ENCODE measurements at regions not wholly inside any gene's neighbourhood (a gene's known extent, or its start where the extent isn't known, plus 50 kb on each side); places are given as distances from the start of the nearest gene placed in this dataset.
"Not testable (repeated sequence)": the region's sequence is repeated elsewhere in the genome, so short reads cannot be mapped to it uniquely, and the experiment has no call there.

DNA sequence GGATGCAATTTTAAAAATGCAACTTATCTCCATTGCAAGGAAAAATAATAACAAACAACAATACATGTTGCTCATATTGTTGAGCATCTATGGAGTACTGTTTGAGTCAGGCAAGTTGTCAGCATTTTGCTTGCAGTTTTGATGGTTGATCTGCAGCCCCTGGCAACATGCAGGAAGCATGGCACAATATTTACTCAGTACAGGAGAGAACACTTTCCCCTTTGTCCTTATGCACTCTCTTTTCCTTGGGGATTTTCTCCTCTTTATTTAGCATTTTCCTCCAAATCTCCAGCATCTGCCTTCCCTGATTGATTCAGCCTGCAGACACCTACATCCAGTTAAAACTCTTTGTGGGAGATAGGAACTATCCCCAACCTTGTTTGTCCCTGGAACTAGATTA is 620.5 kb upstream of the LRRN3 start:
- Histone ChIP-seq H3K27me3 (ENCODE audit: insufficient read depth, low read length) (no peaks in the 10 kb centered on the region), H3K27ac (ENCODE audit: low read depth, low read length) (no peak overlapping the region), H3K4me3 (ENCODE audit: low read depth, low read length) (no peak overlapping the region), H3K79me2 (ENCODE audit: control insufficient read depth, insufficient read depth, low read length, unreplicated experiment) (no peaks in the 10 kb centered on the region), H3K36me3 (ENCODE audit: insufficient read depth, low read length) (no peaks in the 10 kb centered on the region), H3K4me1 (ENCODE audit: control insufficient read depth, insufficient read depth, low read length, unreplicated experiment) (no peaks in the 10 kb centered on the region), H2AFZ (ENCODE audit: low read length, unreplicated experiment) (no peak overlapping the region)

DNA sequence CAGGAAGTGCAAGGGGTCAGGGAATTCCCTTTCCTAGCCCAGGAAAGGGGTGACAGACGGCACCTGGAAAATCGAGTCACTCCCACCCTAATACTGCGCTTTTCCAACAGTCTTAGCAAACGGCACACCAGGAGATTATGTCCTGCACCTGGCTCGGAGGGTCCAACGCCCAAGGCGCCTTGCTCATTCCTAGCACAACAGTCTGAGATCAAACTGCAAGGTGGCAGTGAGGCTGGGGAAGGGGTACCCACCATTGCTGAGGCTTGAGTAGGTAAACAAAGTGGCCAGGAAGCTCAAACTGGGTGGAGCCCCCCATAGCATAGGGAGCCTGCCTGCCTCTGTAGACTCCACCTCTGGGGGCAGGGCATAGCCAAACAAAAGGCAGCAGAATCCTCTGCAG is 618.5 kb upstream of the LRRN3 start:
- H3K79me2 ChIP-seq (ENCODE audit: control insufficient read depth, insufficient read depth, low read length, unreplicated experiment); H3K4me3 ChIP-seq (ENCODE audit: low read depth, low read length); H3K27me3 ChIP-seq (ENCODE audit: insufficient read depth, low read length); H2AFZ ChIP-seq (ENCODE audit: low read length, unreplicated experiment); H3K4me1 ChIP-seq (ENCODE audit: control insufficient read depth, insufficient read depth, low read length, unreplicated experiment); H3K36me3 ChIP-seq (ENCODE audit: insufficient read depth, low read length); H3K27ac ChIP-seq (ENCODE audit: low read depth, low read length): not testable (repeated sequence)

DNA sequence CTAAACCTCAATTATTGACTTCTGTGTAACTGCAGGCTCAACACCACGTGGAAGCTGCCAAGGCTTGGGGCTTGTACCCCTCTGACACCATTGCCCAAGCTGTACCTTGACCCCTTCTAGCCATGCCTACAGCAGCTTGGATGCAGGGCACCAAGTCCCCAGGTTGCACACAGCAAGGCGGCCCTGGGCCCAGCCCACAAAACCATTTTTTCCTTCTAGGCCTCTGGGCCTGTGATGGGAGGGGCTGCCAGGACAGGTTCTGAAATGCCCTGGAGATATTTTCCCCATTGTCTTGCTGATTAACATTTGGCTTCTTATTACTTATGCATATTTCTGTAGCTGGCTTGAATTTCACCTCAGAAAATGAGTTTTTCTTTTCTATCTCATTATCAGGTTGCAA is 610.0 kb upstream of the LRRN3 start:
- H2AFZ ChIP-seq (ENCODE audit: low read length, unreplicated experiment): no peak overlapping the region
- H3K36me3 ChIP-seq (ENCODE audit: insufficient read depth, low read length): no peaks in the 10 kb centered on the region
- H3K4me1 ChIP-seq (ENCODE audit: control insufficient read depth, insufficient read depth, low read length, unreplicated experiment): no peaks in the 10 kb centered on the region
- no peak overlapping the region for H3K4me3 ChIP-seq (ENCODE audit: low read depth, low read length)
- H3K79me2 ChIP-seq (ENCODE audit: control insufficient read depth, insufficient read depth, low read length, unreplicated experiment): no peaks in the 10 kb centered on the region
- no peaks in the 10 kb centered on the region for H3K27me3 ChIP-seq (ENCODE audit: insufficient read depth, low read length)
- H3K27ac ChIP-seq (ENCODE audit: low read depth, low read length): no peak overlapping the region

DNA sequence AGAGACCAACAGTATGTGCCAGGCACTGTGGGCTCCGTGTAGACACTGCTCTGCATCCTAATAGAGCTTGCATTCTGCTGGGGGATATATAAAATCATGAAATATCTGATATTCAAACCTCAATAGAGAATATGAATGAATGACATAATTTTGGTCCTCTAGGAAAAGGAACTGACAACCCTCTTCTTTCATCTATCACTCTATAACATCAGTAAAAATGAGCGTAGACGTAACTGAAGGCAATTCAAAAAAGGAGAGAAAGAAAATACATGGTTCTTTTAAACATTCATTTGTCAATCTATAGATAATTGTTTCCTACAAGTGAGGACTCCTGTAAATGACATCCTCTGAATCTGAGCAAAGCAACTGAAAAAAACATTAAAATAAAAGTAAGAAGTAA is 607.4 kb upstream of the LRRN3 start:
- H3K79me2 ChIP-seq (ENCODE audit: control insufficient read depth, insufficient read depth, low read length, unreplicated experiment): no peaks in the 10 kb centered on the region

DNA sequence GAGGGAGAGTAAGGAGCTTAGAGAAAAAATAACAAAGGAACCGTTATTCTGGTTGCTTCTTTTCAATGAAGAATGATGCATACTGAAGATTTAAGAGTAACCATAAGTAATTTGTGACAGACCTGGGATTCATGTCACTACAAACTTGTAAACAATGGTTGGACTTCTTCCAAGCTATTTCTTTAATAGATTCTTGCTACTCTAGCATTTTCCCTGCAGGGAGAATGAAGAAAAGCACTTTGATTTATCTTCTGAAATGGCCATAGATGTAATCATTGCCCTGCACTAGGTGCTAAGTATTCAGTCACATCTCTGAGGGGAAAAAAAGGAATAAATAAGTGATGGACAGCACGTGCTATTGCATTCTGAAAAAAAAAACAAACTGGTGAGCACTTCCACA is 606.6 kb upstream of the LRRN3 start:
- Histone ChIP-seq H3K79me2 (ENCODE audit: control insufficient read depth, insufficient read depth, low read length, unreplicated experiment) (no peaks in the 10 kb centered on the region), H2AFZ (ENCODE audit: low read length, unreplicated experiment) (no peak overlapping the region), H3K4me3 (ENCODE audit: low read depth, low read length) (no peak overlapping the region), H3K36me3 (ENCODE audit: insufficient read depth, low read length) (no peaks in the 10 kb centered on the region), H3K27me3 (ENCODE audit: insufficient read depth, low read length) (no peaks in the 10 kb centered on the region), H3K27ac (ENCODE audit: low read depth, low read length) (no peak overlapping the region), H3K4me1 (ENCODE audit: control insufficient read depth, insufficient read depth, low read length, unreplicated experiment) (no peaks in the 10 kb centered on the region)

More for the DNA sequence above, 607.4 kb upstream of the LRRN3 start:
- Histone ChIP-seq H3K4me1 (ENCODE audit: control insufficient read depth, insufficient read depth, low read length, unreplicated experiment) (no peaks in the 10 kb centered on the region), H3K27me3 (ENCODE audit: insufficient read depth, low read length) (no peaks in the 10 kb centered on the region), H2AFZ (ENCODE audit: low read length, unreplicated experiment) (no peak overlapping the region), H3K27ac (ENCODE audit: low read depth, low read length) (no peak overlapping the region), H3K4me3 (ENCODE audit: low read depth, low read length) (no peak overlapping the region), H3K36me3 (ENCODE audit: insufficient read depth, low read length) (no peaks in the 10 kb centered on the region)

DNA sequence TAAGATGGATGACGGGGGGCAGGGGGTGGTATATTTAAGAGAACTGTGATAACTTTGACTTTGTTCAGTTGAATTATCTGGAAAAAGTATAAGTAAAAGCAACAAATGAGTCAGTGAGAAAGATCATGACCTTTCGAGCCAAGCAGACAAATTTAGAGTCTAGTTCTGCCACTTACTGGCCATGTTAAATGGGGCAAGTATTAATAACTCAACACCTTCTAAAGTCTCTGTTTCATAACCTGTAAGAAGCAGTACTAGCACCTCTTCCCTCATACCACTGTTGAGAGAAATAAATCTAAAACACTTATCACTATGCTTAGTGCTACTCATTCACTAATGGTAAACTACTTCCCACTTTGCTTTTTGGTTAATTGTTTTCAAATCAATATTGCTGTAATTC is 604.4 kb upstream of the LRRN3 start:
- H3K79me2 ChIP-seq (ENCODE audit: control insufficient read depth, insufficient read depth, low read length, unreplicated experiment): no peaks in the 10 kb centered on the region
- H3K4me1 ChIP-seq (ENCODE audit: control insufficient read depth, insufficient read depth, low read length, unreplicated experiment): no peaks in the 10 kb centered on the region
- H3K27me3 ChIP-seq (ENCODE audit: insufficient read depth, low read length): no peaks in the 10 kb centered on the region
- H3K4me3 ChIP-seq (ENCODE audit: low read depth, low read length): no peak overlapping the region
- no peaks in the 10 kb centered on the region for H3K36me3 ChIP-seq (ENCODE audit: insufficient read depth, low read length)
- H3K27ac ChIP-seq (ENCODE audit: low read depth, low read length): no peak overlapping the region
- no peak overlapping the region for H2AFZ ChIP-seq (ENCODE audit: low read length, unreplicated experiment)

DNA sequence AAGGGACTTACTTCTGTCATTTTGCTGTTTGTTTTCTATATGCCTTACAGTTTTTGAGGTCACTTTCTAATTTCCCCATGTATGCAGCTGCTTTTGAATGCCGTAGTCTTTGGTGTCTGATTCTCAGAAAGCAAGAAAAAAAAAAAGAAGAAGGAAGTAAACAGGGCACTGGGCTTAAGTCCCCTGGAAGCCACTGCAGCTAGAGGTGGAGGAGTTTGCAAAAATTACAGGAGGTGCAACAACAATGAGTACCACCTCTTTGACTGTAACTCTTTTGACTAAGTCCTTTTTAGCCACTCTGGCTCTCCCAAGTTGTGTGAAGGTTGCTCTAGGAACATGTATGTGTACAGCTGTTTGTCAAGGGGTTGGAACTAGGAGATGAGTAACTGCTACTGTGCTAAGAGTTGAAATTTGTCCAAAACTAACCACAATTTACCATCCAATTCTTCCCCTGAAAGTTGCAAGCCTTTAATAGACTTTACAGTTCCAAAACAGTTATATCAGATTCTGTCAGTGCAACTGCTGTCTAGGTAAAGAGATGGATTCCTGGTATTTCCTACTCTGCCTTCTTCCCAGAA is 588.0 kb upstream of the LRRN3 start:
- H3K79me2 ChIP-seq (ENCODE audit: control insufficient read depth, insufficient read depth, low read length, unreplicated experiment): no peaks in the 10 kb centered on the region
- H3K36me3 ChIP-seq (ENCODE audit: insufficient read depth, low read length): no peaks in the 10 kb centered on the region
- H3K4me1 ChIP-seq (ENCODE audit: control insufficient read depth, insufficient read depth, low read length, unreplicated experiment): no peaks in the 10 kb centered on the region
- H3K27me3 ChIP-seq (ENCODE audit: insufficient read depth, low read length): no peaks in the 10 kb centered on the region
- no peak overlapping the region for H3K27ac ChIP-seq (ENCODE audit: low read depth, low read length)
- no peak overlapping the region for H2AFZ ChIP-seq (ENCODE audit: low read length, unreplicated experiment)
- no peak overlapping the region for H3K4me3 ChIP-seq (ENCODE audit: low read depth, low read length)

DNA sequence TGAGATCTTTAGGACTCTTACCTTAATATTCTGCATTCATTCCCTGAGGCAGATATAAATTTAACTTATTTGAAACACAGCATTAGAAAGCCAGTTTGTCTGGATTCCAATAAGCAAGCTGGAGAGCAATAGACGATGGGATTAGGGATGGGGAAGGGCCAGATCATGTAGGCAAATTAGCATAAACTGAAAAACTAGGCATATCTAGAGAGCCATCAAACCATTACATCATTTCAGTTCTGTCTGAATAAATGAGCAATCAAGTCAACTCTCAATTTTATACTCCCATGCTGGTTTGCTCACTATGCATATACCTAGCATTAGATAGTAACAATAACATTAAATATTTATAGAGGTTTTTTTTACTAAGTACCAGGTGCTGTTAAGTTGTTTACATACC is 583.6 kb upstream of the LRRN3 start:
- Histone ChIP-seq H3K4me3 (ENCODE audit: low read depth, low read length) (no peak overlapping the region), H2AFZ (ENCODE audit: low read length, unreplicated experiment) (no peak overlapping the region), H3K4me1 (ENCODE audit: control insufficient read depth, insufficient read depth, low read length, unreplicated experiment) (no peaks in the 10 kb centered on the region), H3K27ac (ENCODE audit: low read depth, low read length) (no peak overlapping the region), H3K36me3 (ENCODE audit: insufficient read depth, low read length) (no peaks in the 10 kb centered on the region), H3K27me3 (ENCODE audit: insufficient read depth, low read length) (no peaks in the 10 kb centered on the region), H3K79me2 (ENCODE audit: control insufficient read depth, insufficient read depth, low read length, unreplicated experiment) (no peaks in the 10 kb centered on the region)

DNA sequence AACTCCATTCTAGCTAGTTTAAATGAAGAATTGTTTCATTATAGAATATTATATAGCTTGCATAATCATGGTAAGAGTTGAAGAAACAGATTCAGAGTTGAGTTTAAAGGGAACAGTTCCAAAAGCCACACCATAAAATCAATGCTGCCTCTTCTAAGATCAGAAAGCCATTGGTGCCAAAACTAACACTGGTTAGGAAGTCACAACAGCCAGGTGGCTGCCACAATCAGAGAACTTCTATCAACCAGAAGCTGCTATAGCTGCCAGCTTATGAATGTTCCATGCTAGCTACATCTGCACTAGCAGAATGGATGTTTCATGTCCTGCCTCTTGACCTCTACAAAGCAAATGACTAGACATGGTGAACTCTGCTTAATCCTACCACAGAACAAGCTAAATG is 583.1 kb upstream of the LRRN3 start:
- Histone ChIP-seq H2AFZ (ENCODE audit: low read length, unreplicated experiment) (no peak overlapping the region), H3K27ac (ENCODE audit: low read depth, low read length) (no peak overlapping the region), H3K79me2 (ENCODE audit: control insufficient read depth, insufficient read depth, low read length, unreplicated experiment) (no peaks in the 10 kb centered on the region), H3K27me3 (ENCODE audit: insufficient read depth, low read length) (no peaks in the 10 kb centered on the region), H3K4me1 (ENCODE audit: control insufficient read depth, insufficient read depth, low read length, unreplicated experiment) (no peaks in the 10 kb centered on the region), H3K36me3 (ENCODE audit: insufficient read depth, low read length) (no peaks in the 10 kb centered on the region), H3K4me3 (ENCODE audit: low read depth, low read length) (no peak overlapping the region)

DNA sequence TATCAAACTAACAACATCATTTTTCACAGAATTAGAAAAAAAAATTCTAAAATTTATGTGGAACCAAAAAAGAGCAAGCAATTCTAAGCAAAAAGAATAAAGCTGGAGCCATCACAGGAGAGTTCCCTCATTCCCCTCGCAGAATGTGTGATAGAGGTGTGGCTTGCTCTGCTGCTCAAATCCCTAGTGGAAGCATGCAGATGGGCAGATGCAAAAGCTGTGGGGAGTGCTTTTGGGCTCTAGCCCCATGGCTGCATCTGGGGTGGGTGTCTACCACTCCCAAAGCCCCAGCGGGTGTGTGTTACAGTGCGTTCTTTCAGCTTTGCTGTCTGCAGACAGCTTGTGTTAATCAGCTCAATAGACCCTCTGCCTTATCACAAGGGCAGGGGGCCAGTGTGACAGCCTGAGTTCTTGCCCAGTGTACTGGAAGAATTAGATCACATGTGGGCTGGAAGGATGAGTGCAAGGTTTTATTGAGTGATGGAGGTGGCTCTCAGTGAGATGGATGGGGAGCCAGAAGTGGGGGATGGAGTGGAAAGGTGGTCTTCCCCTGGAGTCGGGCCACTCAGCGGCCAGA is 575.9 kb upstream of the LRRN3 start:
- not testable (repeated sequence) for H3K27ac ChIP-seq (ENCODE audit: low read depth, low read length)

DNA sequence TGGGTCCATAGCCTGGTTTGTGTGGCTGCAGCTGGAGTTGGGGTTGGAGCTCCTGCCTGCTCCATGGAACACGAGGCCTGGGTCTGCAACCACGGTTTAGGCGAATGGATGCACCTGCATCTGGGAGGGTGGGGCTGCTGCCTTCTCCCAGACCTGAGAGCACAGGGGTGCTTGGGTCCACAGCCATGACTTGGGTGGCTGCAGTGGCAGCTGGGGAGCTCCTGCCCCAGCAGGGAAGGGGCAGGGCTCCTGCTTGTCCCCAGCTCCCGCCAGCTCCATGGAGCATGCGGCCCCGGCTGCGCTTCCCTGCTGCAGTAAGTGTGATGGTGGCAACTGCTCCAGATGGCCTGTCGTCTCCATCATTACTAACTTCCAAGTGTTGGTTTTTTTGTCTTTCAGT is 571.1 kb upstream of the LRRN3 start:
- H3K27me3 ChIP-seq (ENCODE audit: insufficient read depth, low read length): no peaks in the 10 kb centered on the region
- no peaks in the 10 kb centered on the region for H3K36me3 ChIP-seq (ENCODE audit: insufficient read depth, low read length)
- no peak overlapping the region for H3K4me3 ChIP-seq (ENCODE audit: low read depth, low read length)
- no peaks in the 10 kb centered on the region for H3K79me2 ChIP-seq (ENCODE audit: control insufficient read depth, insufficient read depth, low read length, unreplicated experiment)
- H3K27ac ChIP-seq (ENCODE audit: low read depth, low read length): no peak overlapping the region
- H2AFZ ChIP-seq (ENCODE audit: low read length, unreplicated experiment): no peak overlapping the region
- H3K4me1 ChIP-seq (ENCODE audit: control insufficient read depth, insufficient read depth, low read length, unreplicated experiment): no peaks in the 10 kb centered on the region

More for the DNA sequence above, 575.9 kb upstream of the LRRN3 start:
- H3K4me3 ChIP-seq (ENCODE audit: low read depth, low read length); H3K4me1 ChIP-seq (ENCODE audit: control insufficient read depth, insufficient read depth, low read length, unreplicated experiment); H2AFZ ChIP-seq (ENCODE audit: low read length, unreplicated experiment); H3K79me2 ChIP-seq (ENCODE audit: control insufficient read depth, insufficient read depth, low read length, unreplicated experiment); H3K27me3 ChIP-seq (ENCODE audit: insufficient read depth, low read length); H3K36me3 ChIP-seq (ENCODE audit: insufficient read depth, low read length): not testable (repeated sequence)

Data from ACC112 (cell line).